NOMO-1 treated with dmso at 0.1 percent for 144 hours (cell line): ENCODE measurements at regions not wholly inside any gene's neighbourhood (a gene's known extent, or its start where the extent isn't known, plus 50 kb on each side); places are given as distances from the start of the nearest gene placed in this dataset.

Source experiments
- DNase-seq: peaks from one replicate; lab custom pipeline; 2025; ENCODE audit not compliant: unreplicated experiment; lab: John Stamatoyannopoulos, UW

DNA sequence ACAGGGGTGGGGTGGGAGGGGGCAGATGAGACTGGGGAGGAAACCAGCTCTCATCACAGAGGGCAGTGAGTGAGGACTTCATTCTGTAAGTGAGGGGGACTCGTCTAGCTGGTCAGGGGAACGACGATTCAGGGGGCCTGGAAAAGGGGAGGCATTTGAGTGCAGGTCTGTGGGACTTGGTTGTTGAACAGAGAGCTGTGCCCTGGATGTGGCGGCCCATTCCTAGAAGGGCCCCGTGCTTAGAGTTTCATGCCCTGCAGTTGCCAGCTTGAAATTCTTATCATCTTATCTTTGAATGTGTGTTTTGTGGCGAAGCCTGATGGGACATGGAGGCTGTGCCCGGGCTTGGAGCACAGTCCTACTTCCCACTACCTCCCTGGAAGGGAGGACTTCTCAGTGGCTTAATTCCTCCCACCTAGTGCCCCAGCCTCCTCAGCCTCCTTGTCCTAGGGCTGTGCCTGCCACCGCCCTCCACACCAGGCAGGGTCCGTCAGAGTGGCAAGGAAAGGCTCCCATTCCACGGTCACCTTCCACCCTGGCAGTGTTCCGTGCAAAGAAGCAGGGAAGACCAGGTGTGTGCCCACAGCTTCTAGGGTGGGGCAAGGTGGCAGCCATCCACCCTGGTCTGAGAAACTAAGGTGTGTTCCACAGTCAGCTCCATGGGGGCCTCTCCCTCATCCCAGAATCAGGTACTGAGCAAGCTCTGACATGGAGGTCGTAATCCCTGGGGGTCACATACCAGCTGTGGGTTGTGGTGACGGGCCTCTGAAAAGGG is 59.7 kb upstream of the LMO1 start:
- no peak for DNase-seq

DNA sequence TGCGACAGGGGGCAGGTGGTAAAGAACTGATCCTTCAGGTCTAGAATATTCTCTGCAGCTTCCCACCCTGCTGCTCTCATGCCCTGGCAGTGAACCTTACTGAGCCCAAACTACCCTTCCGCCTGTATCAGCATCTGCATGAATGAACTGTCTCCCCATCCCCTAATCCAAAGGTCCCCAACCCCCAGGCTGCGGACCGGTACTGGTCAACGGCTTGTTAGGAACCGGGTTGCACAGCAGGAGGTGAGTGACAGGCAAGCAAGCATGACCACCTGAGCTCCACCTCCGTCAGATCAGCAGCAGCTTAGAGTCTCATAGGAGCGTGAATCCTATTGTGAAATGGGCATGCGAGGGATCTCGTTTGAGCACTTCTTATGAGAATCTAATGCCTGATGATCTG is 58.2 kb upstream of the LMO1 start:
- no peak for DNase-seq

DNA sequence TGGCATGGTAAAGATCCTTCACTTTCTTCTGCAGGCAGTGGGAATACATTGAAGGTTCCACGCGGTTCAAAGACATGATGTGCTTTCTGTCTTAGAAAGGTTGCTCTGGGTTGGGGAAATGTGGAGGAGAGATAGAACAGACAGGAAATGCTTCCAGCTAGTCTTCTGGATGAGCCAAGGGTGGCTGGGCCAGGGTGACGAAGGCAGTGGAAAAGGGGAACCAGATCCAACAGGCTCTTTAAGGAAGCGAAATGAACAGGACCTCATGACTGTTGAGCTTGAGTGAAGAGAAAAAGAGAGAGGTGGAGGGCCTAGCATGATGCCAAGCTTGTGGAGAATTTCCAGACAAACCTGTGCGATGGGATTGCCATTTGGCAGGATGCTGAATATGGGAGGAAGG is 56.4 kb upstream of the LMO1 start:
- no peak for DNase-seq

DNA sequence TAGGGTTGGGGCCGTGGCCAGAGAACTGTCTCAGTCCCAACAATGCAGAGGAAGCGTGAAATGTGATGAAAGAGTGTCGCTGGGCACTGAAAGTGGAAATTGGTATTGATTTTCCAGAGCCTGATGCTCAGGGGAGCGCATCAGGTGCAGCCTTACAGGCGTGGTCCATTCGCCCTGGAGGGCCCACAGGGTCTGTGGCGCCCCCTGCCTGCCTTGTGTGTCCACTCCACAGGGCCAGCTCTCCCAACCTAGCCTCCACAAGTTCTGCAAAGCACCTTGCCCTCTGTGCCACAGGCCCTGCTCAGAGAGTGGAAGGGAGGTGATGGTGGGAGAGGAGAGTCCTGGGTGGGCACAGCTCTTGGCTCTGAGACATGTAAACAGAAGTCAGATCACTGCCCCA is 54.9 kb upstream of the LMO1 start:
- no peak for DNase-seq

DNA sequence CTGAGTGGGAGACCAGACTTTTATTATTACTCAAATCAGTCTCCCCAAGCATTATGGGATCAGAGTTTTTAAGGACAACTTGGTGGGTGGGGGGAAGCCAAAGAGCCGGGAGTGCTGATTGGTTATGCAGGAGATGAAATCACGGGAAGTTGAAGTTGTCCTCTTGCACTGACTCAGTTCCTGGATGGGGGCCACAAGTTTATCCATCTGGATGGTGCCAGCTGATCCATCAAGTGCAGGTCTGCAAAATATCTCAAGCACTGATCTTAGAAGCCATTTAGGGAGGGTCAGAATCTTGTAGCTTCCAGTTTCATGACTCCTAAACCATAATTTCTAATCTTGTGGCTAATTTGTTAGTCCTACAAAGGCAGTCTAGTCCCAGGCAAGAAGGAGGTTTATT is 53.5 kb upstream of the LMO1 start:
- no peak for DNase-seq

DNA sequence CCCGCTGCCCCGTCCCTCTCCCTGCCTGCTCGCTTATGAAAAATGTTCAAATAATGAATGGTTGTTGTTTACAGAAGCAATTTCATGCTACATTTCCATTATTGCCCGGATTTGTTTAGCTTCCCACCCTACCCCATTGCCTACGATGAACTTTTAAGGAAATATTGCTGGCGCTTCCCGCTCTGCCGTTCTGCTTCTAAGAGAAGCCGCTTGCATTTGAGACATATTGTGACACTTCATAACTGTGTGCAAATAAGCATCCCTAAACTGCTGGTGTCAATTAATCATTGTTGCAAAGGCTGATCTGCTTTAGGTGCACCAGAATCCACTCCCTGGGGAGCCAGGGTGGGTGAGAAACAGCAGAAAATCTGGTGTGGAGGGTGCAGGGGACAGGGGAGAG is 52.3 kb upstream of the LMO1 start:
- DNase-seq: no peak

DNA sequence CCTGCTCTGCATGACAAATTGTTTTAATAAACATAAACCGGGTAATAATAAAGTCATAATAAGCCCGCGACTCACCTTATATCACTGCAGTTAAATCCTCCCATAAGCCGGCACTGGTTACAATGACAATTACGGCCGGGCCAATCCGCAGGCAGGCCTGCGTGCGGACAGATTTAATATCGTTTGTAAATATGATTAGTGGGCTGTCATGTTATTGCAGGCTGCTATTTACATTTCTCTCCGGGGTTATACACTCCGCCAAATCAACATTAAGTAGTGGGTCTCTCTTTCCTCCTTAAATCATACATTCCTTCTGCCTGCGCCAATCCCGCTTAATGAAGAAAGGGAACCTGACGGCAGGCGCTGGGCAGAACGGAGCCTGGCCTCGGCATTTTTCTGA is 51.8 kb upstream of the LMO1 start:
- DNase-seq: no peak

DNA sequence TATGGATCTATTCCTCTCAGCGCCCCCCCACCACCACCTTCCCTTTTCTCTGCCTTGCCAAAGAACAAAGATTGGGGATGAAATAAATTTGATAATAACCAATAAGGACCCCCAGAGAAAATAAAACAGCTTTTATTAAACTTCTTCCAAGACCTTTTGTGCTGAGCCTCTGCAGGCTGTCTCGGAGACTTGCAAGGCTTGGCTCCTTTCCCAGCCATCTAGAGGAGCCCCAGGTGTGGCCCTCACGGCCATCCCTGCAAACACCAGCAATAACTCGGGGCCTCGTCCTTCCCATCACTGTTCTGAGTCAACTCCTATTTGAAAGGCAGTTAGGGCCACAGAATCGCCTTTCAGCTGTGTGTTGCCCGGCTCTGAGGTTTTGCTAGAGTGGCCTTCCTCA is 51.2 kb upstream of the LMO1 start:
- no peak for DNase-seq

DNA sequence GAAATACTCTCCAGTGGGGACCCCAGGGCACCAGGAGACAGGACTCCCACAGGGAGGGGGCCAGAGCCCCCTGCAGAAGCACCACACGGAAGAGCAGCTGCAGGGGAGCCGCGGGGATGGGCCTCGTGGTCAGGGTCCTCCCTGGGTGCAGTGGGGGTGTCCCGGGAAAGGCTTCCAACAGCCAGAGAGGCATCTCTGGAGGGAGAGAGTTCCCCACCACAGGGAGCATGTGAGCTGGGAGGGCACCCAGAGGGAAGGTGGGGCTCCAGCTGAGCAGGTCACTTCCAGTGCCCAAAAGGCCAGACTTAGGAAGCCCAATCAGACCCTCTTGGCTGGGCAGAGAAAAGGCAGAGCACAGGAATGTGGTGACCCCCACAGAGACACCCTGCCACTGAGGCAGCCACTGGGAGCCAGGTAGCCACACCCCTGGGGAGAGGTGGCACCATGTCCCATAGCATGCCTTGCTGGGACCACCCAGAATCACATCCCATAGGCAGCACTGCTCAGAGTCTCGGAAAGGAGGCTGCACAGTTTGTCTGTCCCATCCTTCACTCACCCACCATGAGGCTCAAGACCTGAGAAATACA is 49.9 kb upstream of the LMO1 start:
- DNase-seq: no peak
